NT2/D1 (cell line): ENCODE measurements at regions not wholly inside any gene's neighbourhood (a gene's known extent, or its start where the extent isn't known, plus 50 kb on each side); places are given as distances from the start of the nearest gene placed in this dataset.

Experiments
- DNase-seq: peaks from one replicate; pipeline ENCODE4 v3.0.0-alpha.2; 2011; ENCODE audit warnings: low read depth, low spot score
- H3K27me3 ChIP-seq: 2 replicates; pipeline ENCODE4 v1.6.0; 2011; ENCODE audit warnings: mild to moderate bottlenecking; ENCODE audit not compliant: insufficient read length, insufficient read depth
- H3K36me3 ChIP-seq: 2 replicates; pipeline ENCODE4 v1.6.1; 2011; ENCODE audit warnings: mild to moderate bottlenecking, low read length, mixed read lengths; ENCODE audit not compliant: insufficient read depth, insufficient read length
- H3K4me1 ChIP-seq: 2 replicates; pipeline ENCODE4 v1.5.1; 2011; ENCODE audit not compliant: insufficient read depth, insufficient read length
- H3K4me3 ChIP-seq: 2 replicates; pipeline ENCODE4 v1.5.1; 2011; ENCODE audit warnings: low read depth; ENCODE audit not compliant: insufficient read length
- H3K9ac ChIP-seq: 2 replicates; pipeline ENCODE4 v1.6.0; 2011; ENCODE audit warnings: low read depth; ENCODE audit not compliant: insufficient read length
- H3K9me3 ChIP-seq: 2 replicates; pipeline ENCODE4 v1.5.1; 2011; ENCODE audit warnings: mild to moderate bottlenecking, low read length; ENCODE audit not compliant: insufficient read depth
- SUZ12 ChIP-seq: IDR thresholded peaks from 2 replicates; pipeline ENCODE4 v1.6.1; 2011; ENCODE audit not compliant: insufficient read length, insufficient read depth; ENCODE audit errors: extremely low read depth
- YY1 ChIP-seq: IDR thresholded peaks from 2 replicates; pipeline ENCODE4 v1.6.1; 2011; ENCODE audit not compliant: insufficient read length, insufficient read depth
- ZNF274 ChIP-seq: IDR thresholded peaks from 2 replicates; pipeline ENCODE4 v1.6.1; 2011; ENCODE audit warnings: mild to moderate bottlenecking, low read depth, low read length

- Histone ChIP-seq H3K4me1 (no peaks in the 10 kb centered on the region), H3K36me3 (no peaks in the 10 kb centered on the region), H3K9me3 (no peaks in the 10 kb centered on the region; the same call in 1 of the 2 replicates), H3K4me3 (no peak overlapping the region), H3K27me3 (no peaks in the 10 kb centered on the region), H3K9ac (no peak overlapping the region)
- TF ChIP-seq YY1 (no peak), ZNF274 (no peak), SUZ12 (no peak)
- DNase-seq: peak; percentile 67
Observed at GRCh38 chr7:24521917-24522623, 51.2 kb upstream of the PALS2 start.
